GM23338 (cell line): ENCODE measurements at regions not wholly inside any gene's neighbourhood (a gene's known extent, or its start where the extent isn't known, plus 50 kb on each side); places are given as distances from the start of the nearest gene placed in this dataset.

Source experiments
- ATAC-seq: fragments of 200-7000 bp; cut with Tn5 transposase; 3 replicates; pipeline ENCODE4 v1.9.1; 2020
- DNase-seq: peaks from one replicate; pipeline ENCODE4 v3.0.0-alpha.2; 2015; ENCODE audit warnings: low spot score
- H2AFZ ChIP-seq: fragments of 200-600 bp; sonication (generic); 2 replicates; pipeline ENCODE4 v1.8.0; 2016; ENCODE audit warnings: antibody characterized with exemption, mild to moderate bottlenecking, moderate library complexity
- H3F3A ChIP-seq: fragments of 200-600 bp; sonication (generic); replicated peaks from 2 replicates; pipeline ENCODE4 v1.8.0; 2017; ENCODE audit warnings: antibody characterized with exemption, mixed run types, low read depth
- H3K27ac ChIP-seq: fragments of 200-600 bp; sonication (generic); 2 replicates; pipeline ENCODE4 v1.6.1; 2016; ENCODE audit warnings: low read depth
- H3K27me3 ChIP-seq: fragments of 200-600 bp; sonication (generic); 2 replicates; pipeline ENCODE4 v1.8.0; 2016; ENCODE audit warnings: mild to moderate bottlenecking, mixed run types, moderate library complexity; ENCODE audit not compliant: insufficient read depth
- H3K36me3 ChIP-seq: fragments of 200-600 bp; sonication (generic); 2 replicates; pipeline ENCODE4 v1.8.0; 2016; ENCODE audit warnings: mild to moderate bottlenecking; ENCODE audit not compliant: insufficient read depth
- H3K4me1 ChIP-seq: fragments of 200-600 bp; sonication (generic); 2 replicates; pipeline ENCODE4 v1.8.0; 2016; ENCODE audit warnings: mild to moderate bottlenecking, moderate library complexity; ENCODE audit not compliant: insufficient read depth
- H3K4me2 ChIP-seq: fragments of 200-600 bp; sonication (generic); 2 replicates; pipeline ENCODE4 v1.7.1; 2017; ENCODE audit warnings: mixed run types
- H3K4me3 ChIP-seq: fragments of 200-600 bp; sonication (generic); 2 replicates; pipeline ENCODE4 v1.6.1; 2016; ENCODE audit warnings: mixed run types
- H3K79me2 ChIP-seq: fragments of 200-600 bp; sonication (generic); replicated peaks from 2 replicates; pipeline ENCODE4 v1.8.0; 2017; ENCODE audit warnings: mild to moderate bottlenecking; ENCODE audit not compliant: insufficient read depth
- H3K9me2 ChIP-seq: fragments of 200-600 bp; sonication (generic); 2 replicates; pipeline ENCODE4 v1.8.0; 2017; ENCODE audit not compliant: insufficient read depth
- H4K20me1 ChIP-seq: fragments of 200-600 bp; sonication (generic); replicated peaks from 2 replicates; pipeline ENCODE4 v1.8.0; 2017; ENCODE audit warnings: mild to moderate bottlenecking; ENCODE audit not compliant: insufficient read depth
- H3K27ac Mint-ChIP-seq: 2 replicates; pipeline ENCODE4 v1.8.0; 2020; ENCODE audit warnings: inconsistent platforms, mild to moderate bottlenecking, moderate library complexity, mixed read lengths
- H3K27me3 Mint-ChIP-seq: 3 replicates; pipeline ENCODE4 v1.8.0; 2022; ENCODE audit warnings: low read depth, mild to moderate bottlenecking, moderate library complexity, mixed read lengths, inconsistent platforms; ENCODE audit not compliant: insufficient read depth, poor library complexity
- H3K36me3 Mint-ChIP-seq: 3 replicates; pipeline ENCODE4 v1.8.0; 2021; ENCODE audit warnings: low read depth, mild to moderate bottlenecking, inconsistent platforms, moderate library complexity, mixed read lengths
- H3K4me1 Mint-ChIP-seq: 3 replicates; pipeline ENCODE4 v1.8.0; 2020; ENCODE audit warnings: mild to moderate bottlenecking, inconsistent platforms, mixed read lengths
- H3K4me3 Mint-ChIP-seq: 3 replicates; pipeline ENCODE4 v1.8.0; 2021; ENCODE audit warnings: moderate library complexity, mild to moderate bottlenecking, inconsistent platforms, mixed read lengths
- H3K9me3 Mint-ChIP-seq: 3 replicates; pipeline ENCODE4 v1.8.0; 2020; ENCODE audit warnings: moderate library complexity, mild to moderate bottlenecking, inconsistent platforms, mixed read lengths
- CREB1 ChIP-seq: fragments of 250-450 bp; sonication (Bioruptor Pico); IDR thresholded peaks from 2 replicates; pipeline ENCODE4 v1.5.0; 2020; ENCODE audit warnings: low read depth, mild to moderate bottlenecking, moderate library complexity
- EZH2 ChIP-seq: fragments of 200-600 bp; sonication (generic); IDR thresholded peaks from one replicate; pipeline ENCODE4 v1.8.0; 2017; ENCODE audit warnings: antibody characterized with exemption, mild to moderate bottlenecking, low read depth; ENCODE audit not compliant: unreplicated experiment
- EZH2phosphoT487 ChIP-seq: fragments of 200-600 bp; sonication (generic); IDR thresholded peaks from one replicate; pipeline ENCODE4 v1.8.1; 2018; ENCODE audit warnings: antibody characterized with exemption; ENCODE audit not compliant: unreplicated experiment
- JUNB ChIP-seq: IDR thresholded peaks from one replicate; pipeline ENCODE4 v1.6.1; 2016; ENCODE audit warnings: antibody characterized with exemption; ENCODE audit not compliant: unreplicated experiment
- NANOG ChIP-seq: IDR thresholded peaks from 2 replicates; pipeline ENCODE4 v1.6.1; 2016; ENCODE audit warnings: antibody characterized with exemption, borderline replicate concordance
- POLR2AphosphoS5 ChIP-seq: IDR thresholded peaks from 2 replicates; pipeline ENCODE4 v1.6.1; 2016; ENCODE audit warnings: antibody characterized with exemption, low read depth
- STAT1 ChIP-seq: IDR thresholded peaks from one replicate; pipeline ENCODE4 v1.6.1; 2016; ENCODE audit warnings: antibody characterized with exemption; ENCODE audit not compliant: unreplicated experiment
- ZNF114 ChIP-seq: fragments of 250-450 bp; sonication (Bioruptor Pico); IDR thresholded peaks from 2 replicates; pipeline ENCODE4 v1.5.0; 2020; ENCODE audit warnings: mild to moderate bottlenecking, moderate library complexity
- ZNF331 ChIP-seq: fragments of 250-450 bp; sonication (Bioruptor Pico); IDR thresholded peaks from 2 replicates; pipeline ENCODE4 v1.5.0; 2020; ENCODE audit warnings: low read depth, mild to moderate bottlenecking, moderate library complexity
- TF ChIP-seq, protein P1 (sequence below): fragments of 250-450 bp; sonication (Bioruptor Pico); IDR thresholded peaks from 2 replicates; pipeline ENCODE4 v1.5.0; 2020; ENCODE audit warnings: mild to moderate bottlenecking, moderate library complexity
- TF ChIP-seq, protein P2 (sequence below): IDR thresholded peaks from 2 replicates; pipeline ENCODE4 v1.6.1; 2016; ENCODE audit warnings: antibody characterized with exemption
- TF ChIP-seq, protein P3 (sequence below), 2 experiments: fragments of 200-600 bp in 1 of 2; sonication (generic) in 1 of 2; conservative IDR thresholded peaks; 2 replicates each; pipeline versions ENCODE4 v1.5.1 to v1.6.1; 2016 to 2017; ENCODE audit warnings: antibody characterized with exemption in 2 of 2, low read depth in 2 of 2, mild to moderate bottlenecking in 2 of 2, moderate library complexity in 1 of 2

DNA sequence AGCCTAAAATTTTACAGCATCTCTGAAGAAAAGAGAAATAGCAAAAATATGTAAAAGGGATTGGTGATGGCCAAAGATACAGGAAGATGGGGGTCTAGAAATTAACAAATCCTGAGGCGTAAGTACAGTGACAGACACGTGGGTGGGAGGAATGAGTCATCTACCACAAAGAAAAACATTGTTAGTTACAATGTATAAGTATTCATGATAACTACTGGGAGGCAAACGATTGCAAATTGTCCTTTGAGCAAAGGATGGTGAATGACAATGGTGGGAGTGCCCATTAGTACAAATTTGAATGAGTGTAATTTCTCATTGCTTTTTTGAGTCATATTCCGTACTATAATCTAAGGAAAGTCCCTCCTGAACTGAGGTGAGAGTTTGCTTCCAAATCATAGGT is 809.0 kb upstream of the FAM98A start:
- Mint-ChIP-seq H3K27ac (no peak overlapping the region), H3K9me3 (0 out of 3 replicates have a peak, but pooled peaks cover 3% of the 10 kb centered on the region), H3K4me1 (peaks cover 11% of the 10 kb centered on the region), H3K36me3 (peaks cover 2% of the 10 kb centered on the region; the same call in 1 of the 3 replicates), H3K4me3 (no peak overlapping the region), H3K27me3 (no peaks in the 10 kb centered on the region)
- H3K27ac ChIP-seq: no peak overlapping the region
- ATAC-seq (no peak), DNase-seq (no peak)
- no peaks in the 10 kb centered on the region for H3K36me3 ChIP-seq
- H3K4me3 ChIP-seq: no peak overlapping the region
- H3K9me2 ChIP-seq: no peaks in the 10 kb centered on the region
- no peaks in the 10 kb centered on the region for H3K79me2 ChIP-seq
- no peaks in the 10 kb centered on the region for H3F3A ChIP-seq
- peaks cover 15% of the 10 kb centered on the region for H3K4me1 ChIP-seq
- H4K20me1 ChIP-seq: no peaks in the 10 kb centered on the region
- peak overlapping the region; percentile 41 for H3K4me2 ChIP-seq
- no peaks in the 10 kb centered on the region for H3K27me3 ChIP-seq
- TF ChIP-seq, protein P1, sequence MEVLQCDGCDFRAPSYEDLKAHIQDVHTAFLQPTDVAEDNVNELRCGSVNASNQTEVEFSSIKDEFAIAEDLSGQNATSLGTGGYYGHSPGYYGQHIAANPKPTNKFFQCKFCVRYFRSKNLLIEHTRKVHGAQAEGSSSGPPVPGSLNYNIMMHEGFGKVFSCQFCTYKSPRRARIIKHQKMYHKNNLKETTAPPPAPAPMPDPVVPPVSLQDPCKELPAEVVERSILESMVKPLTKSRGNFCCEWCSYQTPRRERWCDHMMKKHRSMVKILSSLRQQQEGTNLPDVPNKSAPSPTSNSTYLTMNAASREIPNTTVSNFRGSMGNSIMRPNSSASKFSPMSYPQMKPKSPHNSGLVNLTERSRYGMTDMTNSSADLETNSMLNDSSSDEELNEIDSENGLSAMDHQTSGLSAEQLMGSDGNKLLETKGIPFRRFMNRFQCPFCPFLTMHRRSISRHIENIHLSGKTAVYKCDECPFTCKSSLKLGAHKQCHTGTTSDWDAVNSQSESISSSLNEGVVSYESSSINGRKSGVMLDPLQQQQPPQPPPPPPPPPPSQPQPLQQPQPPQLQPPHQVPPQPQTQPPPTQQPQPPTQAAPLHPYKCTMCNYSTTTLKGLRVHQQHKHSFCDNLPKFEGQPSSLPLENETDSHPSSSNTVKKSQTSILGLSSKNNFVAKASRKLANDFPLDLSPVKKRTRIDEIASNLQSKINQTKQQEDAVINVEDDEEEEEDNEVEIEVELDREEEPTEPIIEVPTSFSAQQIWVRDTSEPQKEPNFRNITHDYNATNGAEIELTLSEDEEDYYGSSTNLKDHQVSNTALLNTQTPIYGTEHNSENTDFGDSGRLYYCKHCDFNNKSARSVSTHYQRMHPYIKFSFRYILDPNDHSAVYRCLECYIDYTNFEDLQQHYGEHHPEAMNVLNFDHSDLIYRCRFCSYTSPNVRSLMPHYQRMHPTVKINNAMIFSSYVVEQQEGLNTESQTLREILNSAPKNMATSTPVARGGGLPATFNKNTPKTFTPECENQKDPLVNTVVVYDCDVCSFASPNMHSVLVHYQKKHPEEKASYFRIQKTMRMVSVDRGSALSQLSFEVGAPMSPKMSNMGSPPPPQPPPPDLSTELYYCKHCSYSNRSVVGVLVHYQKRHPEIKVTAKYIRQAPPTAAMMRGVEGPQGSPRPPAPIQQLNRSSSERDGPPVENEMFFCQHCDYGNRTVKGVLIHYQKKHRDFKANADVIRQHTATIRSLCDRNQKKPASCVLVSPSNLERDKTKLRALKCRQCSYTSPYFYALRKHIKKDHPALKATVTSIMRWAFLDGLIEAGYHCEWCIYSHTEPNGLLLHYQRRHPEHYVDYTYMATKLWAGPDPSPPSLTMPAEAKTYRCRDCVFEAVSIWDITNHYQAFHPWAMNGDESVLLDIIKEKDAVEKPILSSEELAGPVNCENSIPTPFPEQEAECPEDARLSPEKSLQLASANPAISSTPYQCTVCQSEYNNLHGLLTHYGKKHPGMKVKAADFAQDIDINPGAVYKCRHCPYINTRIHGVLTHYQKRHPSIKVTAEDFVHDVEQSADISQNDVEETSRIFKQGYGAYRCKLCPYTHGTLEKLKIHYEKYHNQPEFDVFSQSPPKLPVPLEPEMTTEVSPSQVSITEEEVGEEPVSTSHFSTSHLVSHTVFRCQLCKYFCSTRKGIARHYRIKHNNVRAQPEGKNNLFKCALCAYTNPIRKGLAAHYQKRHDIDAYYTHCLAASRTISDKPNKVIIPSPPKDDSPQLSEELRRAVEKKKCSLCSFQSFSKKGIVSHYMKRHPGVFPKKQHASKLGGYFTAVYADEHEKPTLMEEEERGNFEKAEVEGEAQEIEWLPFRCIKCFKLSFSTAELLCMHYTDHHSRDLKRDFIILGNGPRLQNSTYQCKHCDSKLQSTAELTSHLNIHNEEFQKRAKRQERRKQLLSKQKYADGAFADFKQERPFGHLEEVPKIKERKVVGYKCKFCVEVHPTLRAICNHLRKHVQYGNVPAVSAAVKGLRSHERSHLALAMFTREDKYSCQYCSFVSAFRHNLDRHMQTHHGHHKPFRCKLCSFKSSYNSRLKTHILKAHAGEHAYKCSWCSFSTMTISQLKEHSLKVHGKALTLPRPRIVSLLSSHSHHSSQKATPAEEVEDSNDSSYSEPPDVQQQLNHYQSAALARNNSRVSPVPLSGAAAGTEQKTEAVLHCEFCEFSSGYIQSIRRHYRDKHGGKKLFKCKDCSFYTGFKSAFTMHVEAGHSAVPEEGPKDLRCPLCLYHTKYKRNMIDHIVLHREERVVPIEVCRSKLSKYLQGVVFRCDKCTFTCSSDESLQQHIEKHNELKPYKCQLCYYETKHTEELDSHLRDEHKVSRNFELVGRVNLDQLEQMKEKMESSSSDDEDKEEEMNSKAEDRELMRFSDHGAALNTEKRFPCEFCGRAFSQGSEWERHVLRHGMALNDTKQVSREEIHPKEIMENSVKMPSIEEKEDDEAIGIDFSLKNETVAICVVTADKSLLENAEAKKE (CRISPR knock-in tag): no peak
- TF ChIP-seq STAT1 (no peak), EZH2 (no peak), EZH2phosphoT487 (no peak), ZNF114 (CRISPR knock-in tag) (no peak)
- TF ChIP-seq, protein P2, sequence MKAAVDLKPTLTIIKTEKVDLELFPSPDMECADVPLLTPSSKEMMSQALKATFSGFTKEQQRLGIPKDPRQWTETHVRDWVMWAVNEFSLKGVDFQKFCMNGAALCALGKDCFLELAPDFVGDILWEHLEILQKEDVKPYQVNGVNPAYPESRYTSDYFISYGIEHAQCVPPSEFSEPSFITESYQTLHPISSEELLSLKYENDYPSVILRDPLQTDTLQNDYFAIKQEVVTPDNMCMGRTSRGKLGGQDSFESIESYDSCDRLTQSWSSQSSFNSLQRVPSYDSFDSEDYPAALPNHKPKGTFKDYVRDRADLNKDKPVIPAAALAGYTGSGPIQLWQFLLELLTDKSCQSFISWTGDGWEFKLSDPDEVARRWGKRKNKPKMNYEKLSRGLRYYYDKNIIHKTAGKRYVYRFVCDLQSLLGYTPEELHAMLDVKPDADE: no peak
- H2AFZ ChIP-seq: no peak overlapping the region

DNA sequence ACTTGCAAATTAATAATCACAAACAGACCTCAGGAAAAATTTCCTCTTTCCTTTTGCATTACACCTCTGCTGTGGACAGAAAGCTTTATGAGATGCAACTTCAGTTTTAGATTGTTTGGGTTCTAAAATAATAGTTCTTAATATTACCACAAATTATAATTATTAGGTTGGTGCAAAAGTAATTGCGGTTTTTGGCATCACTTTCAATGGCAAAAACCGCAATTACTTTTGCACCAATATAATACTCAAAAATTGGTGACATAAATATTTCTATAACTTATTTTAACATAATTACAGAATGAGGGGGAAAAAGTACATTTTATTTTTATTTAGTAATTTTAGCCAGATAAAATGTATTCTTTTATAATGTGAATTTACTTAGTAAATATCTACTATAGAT is 804.4 kb upstream of the FAM98A start:
- H4K20me1 ChIP-seq: no peaks in the 10 kb centered on the region
- no peaks in the 10 kb centered on the region for H3K27me3 ChIP-seq
- no peak overlapping the region for H3K27ac ChIP-seq
- no peak for DNase-seq
- H3K36me3 ChIP-seq: no peaks in the 10 kb centered on the region
- peaks cover 9% of the 10 kb centered on the region for H3K4me1 Mint-ChIP-seq
- no peaks in the 10 kb centered on the region for H3F3A ChIP-seq
- no peaks in the 10 kb centered on the region for H3K9me3 Mint-ChIP-seq
- H3K27ac Mint-ChIP-seq: no peak overlapping the region
- H3K4me3 ChIP-seq: no peak overlapping the region
- no peaks in the 10 kb centered on the region for H3K9me2 ChIP-seq
- H3K36me3 Mint-ChIP-seq: no peaks in the 10 kb centered on the region
- H3K27me3 Mint-ChIP-seq: no peaks in the 10 kb centered on the region
- no peak for ATAC-seq
- H2AFZ ChIP-seq: no peak overlapping the region
- H3K4me2 ChIP-seq: no peak overlapping the region
- H3K4me3 Mint-ChIP-seq: no peak overlapping the region
- no peaks in the 10 kb centered on the region for H3K79me2 ChIP-seq
- peaks cover 11% of the 10 kb centered on the region for H3K4me1 ChIP-seq
- TF ChIP-seq JUNB: no peak
- TF ChIP-seq, protein P3, sequence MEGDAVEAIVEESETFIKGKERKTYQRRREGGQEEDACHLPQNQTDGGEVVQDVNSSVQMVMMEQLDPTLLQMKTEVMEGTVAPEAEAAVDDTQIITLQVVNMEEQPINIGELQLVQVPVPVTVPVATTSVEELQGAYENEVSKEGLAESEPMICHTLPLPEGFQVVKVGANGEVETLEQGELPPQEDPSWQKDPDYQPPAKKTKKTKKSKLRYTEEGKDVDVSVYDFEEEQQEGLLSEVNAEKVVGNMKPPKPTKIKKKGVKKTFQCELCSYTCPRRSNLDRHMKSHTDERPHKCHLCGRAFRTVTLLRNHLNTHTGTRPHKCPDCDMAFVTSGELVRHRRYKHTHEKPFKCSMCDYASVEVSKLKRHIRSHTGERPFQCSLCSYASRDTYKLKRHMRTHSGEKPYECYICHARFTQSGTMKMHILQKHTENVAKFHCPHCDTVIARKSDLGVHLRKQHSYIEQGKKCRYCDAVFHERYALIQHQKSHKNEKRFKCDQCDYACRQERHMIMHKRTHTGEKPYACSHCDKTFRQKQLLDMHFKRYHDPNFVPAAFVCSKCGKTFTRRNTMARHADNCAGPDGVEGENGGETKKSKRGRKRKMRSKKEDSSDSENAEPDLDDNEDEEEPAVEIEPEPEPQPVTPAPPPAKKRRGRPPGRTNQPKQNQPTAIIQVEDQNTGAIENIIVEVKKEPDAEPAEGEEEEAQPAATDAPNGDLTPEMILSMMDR (conservative IDR thresholded peaks at IDR 0.05; ENCODE audit: low read depth in 2 of 2): no peak
- no peak for TF ChIP-seq NANOG
- no peak for TF ChIP-seq ZNF331 (CRISPR knock-in tag)
- TF ChIP-seq ZNF114 (CRISPR knock-in tag): no peak
- TF ChIP-seq STAT1: no peak
- TF ChIP-seq, protein P2: no peak
- TF ChIP-seq EZH2: no peak
- TF ChIP-seq POLR2AphosphoS5: no peak
- TF ChIP-seq EZH2phosphoT487: no peak
- TF ChIP-seq CREB1 (CRISPR knock-in tag): no peak
